ENCODE measurements at regions not wholly inside any gene's neighbourhood (a gene's known extent, or its start where the extent isn't known, plus 50 kb on each side); places are given as distances from the start of the nearest gene placed in this dataset.

DNA sequence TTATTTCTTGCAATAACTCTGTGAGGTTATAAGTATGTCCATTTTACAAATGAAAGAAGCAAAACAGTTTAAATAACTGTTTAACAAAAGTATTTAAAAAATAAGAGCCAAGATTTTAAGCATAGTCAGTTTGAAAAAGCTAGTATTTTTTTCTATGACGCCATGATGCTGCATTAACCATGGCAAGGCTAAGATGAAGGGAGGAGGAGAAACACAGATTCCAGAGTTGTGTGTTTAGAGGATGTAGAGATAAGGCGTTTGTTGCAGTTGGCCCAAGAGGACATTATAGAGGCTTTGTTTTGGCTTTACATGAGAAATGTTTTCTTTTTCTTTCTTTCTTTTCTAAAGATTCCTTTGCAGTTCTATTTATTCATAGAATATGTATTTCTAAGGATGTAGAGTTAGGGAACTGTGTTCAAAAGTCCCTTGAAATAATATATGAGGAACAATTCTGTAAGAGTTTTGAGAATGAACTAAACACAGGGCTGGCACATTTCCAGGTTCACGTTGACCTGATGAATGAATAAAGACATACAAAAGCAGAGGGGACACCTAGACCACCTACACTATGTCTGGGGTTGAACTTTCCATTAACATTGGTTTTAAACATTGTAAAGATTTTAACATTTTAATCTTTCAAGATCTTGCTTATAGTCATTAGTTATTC, 244.2 kb downstream of the KCNS3 start:
- no peak for DNase-seq

- DNase-seq = no peak
Observed at GRCh38 chr2:18119883-18120282, 241.4 kb downstream of the KCNS3 start.

DNA sequence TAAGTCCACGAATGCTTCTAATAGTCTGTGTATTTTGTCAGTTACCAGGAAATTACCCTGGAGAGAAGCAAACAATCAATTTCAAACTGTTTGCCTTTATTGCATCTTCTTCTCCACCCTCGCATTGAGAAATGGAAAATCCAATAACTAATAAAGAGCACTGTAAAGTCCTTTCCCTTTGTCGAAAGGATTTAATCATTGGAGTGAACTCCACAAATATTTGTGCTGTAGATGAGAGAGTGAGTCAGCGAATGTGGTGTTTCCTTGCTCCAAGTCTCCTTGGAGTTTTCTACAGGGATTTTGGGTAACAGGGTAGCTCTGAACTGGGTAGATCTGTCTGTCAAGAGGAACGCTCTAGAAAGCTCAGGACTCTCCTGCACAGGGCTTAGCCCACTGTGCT, 240.2 kb downstream of the KCNS3 start:
- no peak for DNase-seq

DNA sequence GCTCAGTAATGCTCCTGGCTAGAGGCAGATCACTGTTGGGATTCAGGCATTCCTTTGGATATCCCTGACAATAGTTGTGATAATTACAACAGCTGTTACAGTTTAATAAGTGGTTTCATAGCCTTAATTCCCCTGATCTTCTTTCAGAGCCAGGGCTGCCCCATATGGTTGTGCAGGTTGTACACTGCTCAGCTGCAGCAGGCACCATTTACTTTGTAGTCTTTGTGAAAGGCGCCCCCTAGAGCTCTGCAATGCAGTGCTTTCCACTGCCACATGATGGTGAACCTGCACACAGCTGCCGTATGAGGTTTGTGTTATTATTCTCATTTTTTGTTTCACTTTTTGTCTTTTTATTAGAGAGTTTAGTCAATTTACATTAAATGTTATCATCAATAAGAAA, 239.1 kb downstream of the KCNS3 start:
- DNase-seq = no peak

GRCh38 chr2:18110222-18110621, 231.8 kb downstream of the KCNS3 start:
- DNase-seq = no peak

GRCh38 chr2:18106841-18107240, 228.4 kb downstream of the KCNS3 start:
- no peak for DNase-seq

GRCh38 chr2:18105929-18106328, 227.5 kb downstream of the KCNS3 start:
- DNase-seq = no peak

DNA sequence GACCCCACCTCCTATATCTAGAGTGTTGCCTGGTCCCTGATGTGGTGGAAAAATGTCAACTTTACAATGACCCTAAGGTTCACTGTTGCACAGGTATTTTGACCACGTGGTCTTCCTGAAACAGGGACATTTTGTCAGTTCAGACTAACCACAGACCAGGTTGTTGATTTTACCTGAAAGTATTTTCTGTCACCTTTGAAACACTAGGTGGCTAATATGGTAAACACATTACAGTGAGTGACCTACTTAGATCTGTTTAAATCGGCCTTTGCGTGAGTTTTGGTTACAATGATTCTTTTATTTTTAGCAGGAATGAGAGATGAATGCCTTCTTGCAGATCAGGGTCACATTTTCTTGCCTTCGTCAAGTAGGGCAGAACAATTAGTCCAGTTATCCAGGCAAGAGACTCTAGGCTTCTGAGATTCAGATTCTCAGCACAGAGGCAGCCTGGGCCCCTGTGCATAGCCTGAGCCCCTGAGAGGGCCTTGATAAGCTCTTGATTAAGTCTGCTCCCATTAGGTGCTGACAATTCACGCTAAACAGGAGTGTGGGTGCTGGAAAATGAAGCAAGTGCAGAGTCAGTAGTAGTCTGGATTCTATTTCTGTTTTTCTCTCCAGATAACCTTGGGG, 226.2 kb downstream of the KCNS3 start:
- DNase-seq = no peak

DNA sequence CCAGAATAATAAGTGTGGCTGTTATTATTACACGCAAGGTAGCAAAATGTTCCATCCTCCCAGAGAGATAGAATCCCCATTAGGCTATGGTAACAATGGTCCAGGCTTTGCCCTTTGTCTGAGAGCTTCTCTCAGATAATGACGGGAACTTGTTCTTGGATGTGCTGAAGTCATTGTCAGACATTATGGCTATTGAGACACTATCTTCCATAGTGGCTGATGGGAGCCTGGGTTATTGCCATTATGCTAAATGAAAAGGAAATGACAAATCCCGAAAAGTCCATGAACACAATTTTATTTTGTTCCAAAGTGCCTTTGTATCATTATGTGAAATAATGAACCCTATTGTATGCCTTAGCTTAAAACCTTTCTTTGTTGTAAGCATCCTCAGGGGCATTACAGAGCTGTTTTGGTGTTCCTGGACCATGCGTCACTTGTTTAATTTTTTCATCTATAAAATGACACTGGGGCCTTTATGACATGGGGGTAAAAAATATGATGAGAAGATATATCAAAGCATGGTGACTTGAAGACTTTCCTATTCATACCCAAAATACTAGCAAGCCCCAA, 218.5 kb downstream of the KCNS3 start:
- no peak for DNase-seq

DNA sequence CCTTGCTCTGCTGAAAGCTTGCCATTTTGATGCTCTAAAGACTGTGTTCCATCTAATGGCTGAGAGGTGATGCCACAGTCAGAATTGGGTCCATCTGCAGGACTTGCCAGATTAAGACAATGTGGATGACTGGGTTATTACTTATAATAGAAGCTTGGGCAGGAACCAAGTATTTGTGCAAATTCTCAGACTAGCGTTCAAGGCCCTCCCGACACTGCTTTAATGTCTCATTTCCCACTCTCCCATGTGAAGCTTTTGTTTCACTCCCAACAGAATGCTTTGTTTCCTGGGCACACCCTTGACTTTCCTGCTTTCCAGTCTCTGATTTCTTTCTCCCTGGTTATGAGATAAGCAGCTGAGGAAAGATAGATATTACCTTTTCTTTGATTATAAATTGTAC, 215.8 kb downstream of the KCNS3 start:
- DNase-seq = no peak

GRCh38 chr2:18093196-18093595, 214.7 kb downstream of the KCNS3 start:
- no peak for DNase-seq

DNA sequence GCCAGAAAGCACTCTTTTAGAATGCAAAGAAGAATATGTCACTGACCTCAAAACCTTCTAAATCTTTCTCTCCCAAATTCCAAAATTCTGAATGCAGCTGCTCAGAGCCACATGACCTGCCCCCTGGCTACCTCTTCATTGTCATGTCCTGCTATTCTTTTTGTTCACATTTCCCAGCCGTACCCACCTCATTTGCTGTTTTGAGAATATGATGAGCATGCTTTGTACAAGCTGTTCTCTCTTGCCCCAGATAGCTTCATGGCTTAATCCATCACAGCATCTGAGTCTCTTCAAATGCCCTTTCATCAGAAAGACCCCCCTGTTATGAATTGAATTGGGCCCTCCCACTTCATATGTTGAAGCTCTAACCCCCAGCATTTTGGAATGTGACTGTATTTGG, 214.3 kb downstream of the KCNS3 start:
- DNase-seq = no peak

DNA sequence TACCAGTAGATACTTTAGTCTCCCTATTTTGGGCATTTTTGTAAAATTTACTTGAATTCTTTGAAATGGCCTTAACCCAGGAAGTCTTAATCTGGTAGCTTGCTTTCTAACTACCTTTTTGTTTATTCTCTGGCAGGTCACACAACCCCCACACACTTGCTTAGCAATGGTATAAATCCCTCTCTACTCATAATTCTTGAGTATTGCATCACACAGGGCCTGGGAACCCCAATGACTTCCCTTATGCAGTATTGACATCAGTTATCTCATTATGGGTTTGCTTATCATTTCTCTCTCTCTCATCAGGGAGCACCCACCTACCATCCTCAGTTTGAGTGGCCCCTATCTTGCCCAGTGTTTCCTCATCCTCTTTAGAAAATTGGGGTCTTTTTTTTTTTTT, 207.1 kb downstream of the KCNS3 start:
- no peak for DNase-seq

GRCh38 chr2:18084376-18084775, 205.9 kb downstream of the KCNS3 start:
- no peak for DNase-seq

- no peak for DNase-seq
Observed at GRCh38 chr2:18083806-18084205, 205.3 kb downstream of the KCNS3 start.

DNA sequence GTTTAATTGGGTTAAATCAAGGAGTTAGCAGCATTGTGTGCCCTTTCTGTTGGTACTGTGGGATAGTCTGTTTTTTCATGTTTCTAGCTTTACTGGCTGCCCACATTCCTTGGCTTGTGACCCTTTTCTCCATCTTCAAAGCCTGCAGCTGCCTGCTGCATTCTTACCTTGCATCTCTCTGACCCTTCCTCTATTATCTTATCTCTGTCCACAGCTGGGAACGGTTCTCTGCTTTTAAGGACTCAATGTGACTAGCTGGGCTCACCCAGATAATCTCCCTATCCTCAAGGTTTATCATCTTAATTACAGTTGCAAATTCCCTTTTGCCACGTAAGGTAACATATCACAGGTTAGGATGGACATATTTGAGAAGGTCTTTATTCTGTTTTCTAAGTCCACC, 199.7 kb downstream of the KCNS3 start:
- DNase-seq = no peak

GRCh38 chr2:18077704-18078103, 199.2 kb downstream of the KCNS3 start:
- no peak for DNase-seq

- no peak for DNase-seq
Observed at GRCh38 chr2:18077231-18077630, 198.8 kb downstream of the KCNS3 start.

DNA sequence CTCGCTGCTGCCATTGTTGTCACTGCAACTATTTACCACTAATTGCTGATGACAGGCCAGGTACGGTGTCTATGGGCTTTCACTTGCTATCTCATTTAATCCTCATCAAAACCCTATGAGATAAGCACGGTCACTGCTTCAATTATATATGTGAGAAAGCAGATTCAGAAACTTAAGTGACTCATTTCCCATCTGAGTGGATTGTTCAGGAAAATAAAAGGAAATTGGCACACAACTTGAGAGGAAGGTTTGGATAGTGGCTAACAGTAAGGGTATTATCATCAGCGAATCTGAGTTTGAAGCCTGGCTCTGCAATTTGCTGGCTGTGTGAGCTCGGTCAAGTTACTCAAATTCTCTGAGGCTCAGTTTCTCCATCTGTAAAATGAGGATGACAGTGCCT, 196.0 kb downstream of the KCNS3 start:
- DNase-seq = no peak

GRCh38 chr2:18073601-18074000, 195.1 kb downstream of the KCNS3 start:
- no peak for DNase-seq

DNA sequence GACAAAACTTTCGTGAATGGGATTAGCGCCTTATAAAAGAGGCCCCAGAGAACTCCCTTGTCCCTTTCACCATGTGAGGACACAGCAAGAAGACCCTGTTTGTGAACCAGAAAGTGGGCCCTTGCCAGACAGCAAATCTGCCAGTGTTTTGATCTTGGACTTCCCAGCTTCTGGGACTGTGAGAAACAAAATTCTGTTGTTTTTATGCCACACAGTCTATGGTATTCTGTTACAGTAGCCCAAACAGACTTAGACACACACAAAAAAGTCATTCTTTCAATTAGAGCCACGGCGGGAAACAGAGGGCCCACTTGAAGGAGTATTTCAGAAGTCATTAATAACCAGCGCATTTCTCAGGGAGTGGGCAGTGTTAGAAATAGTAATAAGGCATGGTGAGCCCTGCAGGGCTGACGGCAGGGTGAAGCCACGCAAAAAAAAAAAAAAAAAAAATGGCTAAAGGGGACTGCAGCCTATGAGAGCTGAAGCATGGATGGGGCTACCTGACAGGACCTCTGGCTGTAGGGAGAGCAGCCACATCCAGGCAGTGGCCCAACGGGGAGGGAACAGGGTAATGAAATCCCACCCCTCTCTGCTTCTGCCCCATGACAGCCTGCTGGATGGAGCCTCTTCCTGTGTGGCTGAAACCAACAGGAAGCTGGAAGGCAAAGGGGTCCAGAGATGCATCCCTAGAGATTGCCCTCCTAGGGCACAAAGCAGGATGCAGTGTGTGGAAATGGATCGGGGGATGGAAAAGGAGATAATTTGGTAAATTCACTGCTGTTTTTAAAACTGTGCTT, 189.3 kb downstream of the KCNS3 start:
- no peak for DNase-seq

- no peak for DNase-seq
Observed at GRCh38 chr2:18066894-18067293, 188.4 kb downstream of the KCNS3 start.

GRCh38 chr2:18066066-18066465, 187.6 kb downstream of the KCNS3 start:
- no peak for DNase-seq

DNA sequence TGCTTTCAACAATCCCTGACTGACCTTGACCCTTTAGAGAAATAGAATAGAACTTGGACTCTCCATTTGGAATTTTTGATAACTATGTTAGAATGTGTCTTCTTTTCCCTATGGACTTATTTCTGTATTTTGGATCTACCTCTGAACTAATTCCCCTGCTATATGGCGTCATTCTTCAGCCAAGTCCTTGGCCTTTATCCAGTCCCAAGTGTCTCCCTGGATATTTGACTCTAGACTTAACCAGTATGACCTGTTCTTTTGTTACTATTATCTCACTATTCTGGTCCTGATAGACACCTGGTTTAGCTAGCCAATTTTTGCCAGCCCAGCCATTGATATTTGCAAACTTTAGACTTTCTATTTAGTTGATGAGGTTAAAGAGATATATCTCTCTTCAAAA, 186.8 kb downstream of the KCNS3 start:
- DNase-seq = no peak
